Superior temporal gyrus (tissue), 1 donor: ENCODE measurements at regions not wholly inside any gene's neighbourhood (a gene's known extent, or its start where the extent isn't known, plus 50 kb on each side); places are given as distances from the start of the nearest gene placed in this dataset.
"Not testable (repeated sequence)": the region's sequence is repeated elsewhere in the genome, so short reads cannot be mapped to it uniquely, and the experiment has no call there.

Experiments
- DNase-seq: peaks from one replicate; pipeline ENCODE4 v3.0.0-alpha.2; 2016; ENCODE audit errors: extremely low spot score

GRCh38 chr5:62780230-62780629, 201.6 kb downstream of the LRRC70 start:
- DNase-seq = no peak

GRCh38 chr5:62779010-62779422, 200.4 kb downstream of the LRRC70 start:
- peak; percentile 84 for DNase-seq

- DNase-seq = peak; percentile 26
Measured at GRCh38 chr5:62778316-62779009, 199.8 kb downstream of the LRRC70 start.

GRCh38 chr5:62777081-62777480, 198.5 kb downstream of the LRRC70 start:
- DNase-seq = not testable (repeated sequence)

GRCh38 chr5:62776592-62776991, 198.0 kb downstream of the LRRC70 start:
- DNase-seq = not testable (repeated sequence)

- no peak for DNase-seq
Measured at GRCh38 chr5:62773460-62773859, 194.8 kb downstream of the LRRC70 start.

GRCh38 chr5:62771341-62771740, 192.7 kb downstream of the LRRC70 start:
- DNase-seq = no peak

- DNase-seq = no peak
Measured at GRCh38 chr5:62767650-62768049, 189.0 kb downstream of the LRRC70 start.

- no peak for DNase-seq
Measured at GRCh38 chr5:62767077-62767476, 188.5 kb downstream of the LRRC70 start.

GRCh38 chr5:62762503-62762902, 183.9 kb downstream of the LRRC70 start:
- DNase-seq = no peak

- not testable (repeated sequence) for DNase-seq
Measured at GRCh38 chr5:62757686-62758085, 179.1 kb downstream of the LRRC70 start.

GRCh38 chr5:62752998-62753367, 174.4 kb downstream of the LRRC70 start:
- DNase-seq = not testable (repeated sequence)

GRCh38 chr5:62752056-62752997, 173.7 kb downstream of the LRRC70 start:
- not testable (repeated sequence) for DNase-seq

- no peak for DNase-seq
Measured at GRCh38 chr5:62742207-62742606, 163.6 kb downstream of the LRRC70 start.

- DNase-seq = no peak
Measured at GRCh38 chr5:62741761-62742160, 163.1 kb downstream of the LRRC70 start.

- no peak for DNase-seq
Measured at GRCh38 chr5:62737766-62738165, 159.1 kb downstream of the LRRC70 start.

- no peak for DNase-seq
Measured at GRCh38 chr5:62732677-62733121, 154.1 kb downstream of the LRRC70 start.

- DNase-seq = no peak
Measured at GRCh38 chr5:62731022-62731421, 152.4 kb downstream of the LRRC70 start.

GRCh38 chr5:62729675-62730074, 151.1 kb downstream of the LRRC70 start:
- DNase-seq = no peak

- no peak for DNase-seq
Measured at GRCh38 chr5:62727861-62728260, 149.2 kb downstream of the LRRC70 start.

GRCh38 chr5:62727184-62727583, 148.6 kb downstream of the LRRC70 start:
- DNase-seq = no peak

GRCh38 chr5:62722360-62722759, 143.7 kb downstream of the LRRC70 start:
- no peak for DNase-seq

GRCh38 chr5:62720031-62720441, 141.4 kb downstream of the LRRC70 start:
- DNase-seq = no peak
